ENCODE measurements at regions not wholly inside any gene's neighbourhood (a gene's known extent, or its start where the extent isn't known, plus 50 kb on each side); places are given as distances from the start of the nearest gene placed in this dataset.

DNA sequence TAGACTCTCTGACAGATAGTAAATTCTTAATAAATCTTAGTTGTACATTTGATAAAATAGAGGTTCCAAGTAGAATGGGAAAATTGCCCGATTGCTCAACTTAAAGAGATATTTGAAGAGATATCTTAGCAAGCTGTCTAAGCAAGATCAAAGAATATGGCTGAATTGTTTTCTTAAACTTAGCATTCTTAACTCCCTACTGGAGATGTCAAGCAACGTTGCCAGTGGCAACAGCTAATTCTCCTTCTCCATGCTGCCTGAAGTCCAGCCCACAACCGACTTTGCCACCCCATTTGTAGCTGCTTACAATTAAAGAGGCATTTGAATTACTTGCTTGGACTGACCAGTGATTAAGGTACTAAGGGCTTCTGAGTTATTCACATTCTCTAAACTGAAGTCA, 94.4 kb downstream of the FAM181B start:
- H3K9ac ChIP-seq (ENCODE audit: control insufficient read depth, insufficient read depth, low read length) = no peak overlapping the region
- ChIA-PET SMC1A (ENCODE audit: uncharacterized antibody, unreplicated experiment) (no interaction called here), RAD21 (ENCODE audit: unreplicated experiment) (no interaction called here), POLR2A (no interaction called here), CTCF (no interaction called here)
- H3K79me2 ChIP-seq (ENCODE audit: control insufficient read depth, insufficient read depth, low read length) = no peaks in the 10 kb centered on the region
- no TSS peak for BruUV-seq (replicated peaks)
- in situ Hi-C loops (cut with MboI) (no loop called here), intact Hi-C loops (cut with micrococcal nuclease; ENCODE audit: unreplicated experiment) (no loop called here)
- no peak for DNase-seq (ENCODE audit: low read depth, low spot score)
- H4K20me1 ChIP-seq (ENCODE audit: control insufficient read depth, insufficient read depth) = no peaks in the 10 kb centered on the region
- no peaks in the 10 kb centered on the region for H3K36me3 ChIP-seq (ENCODE audit: control insufficient read depth in 2 of 2, insufficient read depth in 2 of 2, low read length in 1 of 2)
- H3K27me3 ChIP-seq (replicated peaks in 1 of 2; ENCODE audit: control insufficient read depth in 2 of 2, insufficient read depth in 2 of 2, low read length in 1 of 2) = peaks cover 0 to 1% of the 10 kb centered on the region in 2 experiments; a peak in 2 of 4 replicates
- no peak overlapping the region for H3K4me3 ChIP-seq
- no peaks in the 10 kb centered on the region; the same call in 2 of the 3 replicates for H3K9me3 ChIP-seq (replicated peaks; ENCODE audit: control insufficient read depth, insufficient read depth, low read length)
- 6% methylated on average over 3 of the region's 3 CpGs for WGBS (ENCODE audit: insufficient coverage, insufficient replicate concordance, low lambda C conversion rate, missing lambda C conversion rate)
- TF ChIP-seq, protein P1, sequence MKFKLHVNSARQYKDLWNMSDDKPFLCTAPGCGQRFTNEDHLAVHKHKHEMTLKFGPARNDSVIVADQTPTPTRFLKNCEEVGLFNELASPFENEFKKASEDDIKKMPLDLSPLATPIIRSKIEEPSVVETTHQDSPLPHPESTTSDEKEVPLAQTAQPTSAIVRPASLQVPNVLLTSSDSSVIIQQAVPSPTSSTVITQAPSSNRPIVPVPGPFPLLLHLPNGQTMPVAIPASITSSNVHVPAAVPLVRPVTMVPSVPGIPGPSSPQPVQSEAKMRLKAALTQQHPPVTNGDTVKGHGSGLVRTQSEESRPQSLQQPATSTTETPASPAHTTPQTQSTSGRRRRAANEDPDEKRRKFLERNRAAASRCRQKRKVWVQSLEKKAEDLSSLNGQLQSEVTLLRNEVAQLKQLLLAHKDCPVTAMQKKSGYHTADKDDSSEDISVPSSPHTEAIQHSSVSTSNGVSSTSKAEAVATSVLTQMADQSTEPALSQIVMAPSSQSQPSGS (IDR thresholded peaks at IDR 0.05; ENCODE audit: low read length) = no peak
- no peak for TF ChIP-seq NFXL1 (IDR thresholded peaks at IDR 0.05; ENCODE audit: borderline replicate concordance)
- no peak for TF ChIP-seq DPF2 (IDR thresholded peaks at IDR 0.05)
- TF ChIP-seq CBX5 (IDR thresholded peaks at IDR 0.05; ENCODE audit: low read depth) = no peak
- TF ChIP-seq CHD4 (IDR thresholded peaks at IDR 0.05) = no peak
- no peak for TF ChIP-seq HCFC1 (IDR thresholded peaks at IDR 0.05; ENCODE audit: low read length)
- TF ChIP-seq PAX5 (IDR thresholded peaks at IDR 0.05; ENCODE audit: borderline replicate concordance, low read depth, low read length) = no peak
- no peak for TF ChIP-seq SIN3A (IDR thresholded peaks at IDR 0.05; ENCODE audit: low read depth, low read length)
- TF ChIP-seq, protein P2, sequence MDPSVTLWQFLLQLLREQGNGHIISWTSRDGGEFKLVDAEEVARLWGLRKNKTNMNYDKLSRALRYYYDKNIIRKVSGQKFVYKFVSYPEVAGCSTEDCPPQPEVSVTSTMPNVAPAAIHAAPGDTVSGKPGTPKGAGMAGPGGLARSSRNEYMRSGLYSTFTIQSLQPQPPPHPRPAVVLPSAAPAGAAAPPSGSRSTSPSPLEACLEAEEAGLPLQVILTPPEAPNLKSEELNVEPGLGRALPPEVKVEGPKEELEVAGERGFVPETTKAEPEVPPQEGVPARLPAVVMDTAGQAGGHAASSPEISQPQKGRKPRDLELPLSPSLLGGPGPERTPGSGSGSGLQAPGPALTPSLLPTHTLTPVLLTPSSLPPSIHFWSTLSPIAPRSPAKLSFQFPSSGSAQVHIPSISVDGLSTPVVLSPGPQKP (IDR thresholded peaks at IDR 0.05; ENCODE audit: low read depth, low read length) = no peak
- no peak for TF ChIP-seq GABPA (IDR thresholded peaks at IDR 0.05; ENCODE audit: low read depth)
- TF ChIP-seq CHD2 (IDR thresholded peaks at IDR 0.05; ENCODE audit: borderline replicate concordance, low read depth, low read length) = no peak
- TF ChIP-seq, protein P3, sequence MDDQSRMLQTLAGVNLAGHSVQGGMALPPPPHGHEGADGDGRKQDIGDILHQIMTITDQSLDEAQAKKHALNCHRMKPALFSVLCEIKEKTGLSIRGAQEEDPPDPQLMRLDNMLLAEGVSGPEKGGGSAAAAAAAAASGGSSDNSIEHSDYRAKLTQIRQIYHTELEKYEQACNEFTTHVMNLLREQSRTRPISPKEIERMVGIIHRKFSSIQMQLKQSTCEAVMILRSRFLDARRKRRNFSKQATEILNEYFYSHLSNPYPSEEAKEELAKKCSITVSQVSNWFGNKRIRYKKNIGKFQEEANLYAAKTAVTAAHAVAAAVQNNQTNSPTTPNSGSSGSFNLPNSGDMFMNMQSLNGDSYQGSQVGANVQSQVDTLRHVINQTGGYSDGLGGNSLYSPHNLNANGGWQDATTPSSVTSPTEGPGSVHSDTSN (IDR thresholded peaks at IDR 0.05; ENCODE audit: insufficient replicate concordance, low read depth, low read length) = no peak
- TF ChIP-seq, protein P4, sequence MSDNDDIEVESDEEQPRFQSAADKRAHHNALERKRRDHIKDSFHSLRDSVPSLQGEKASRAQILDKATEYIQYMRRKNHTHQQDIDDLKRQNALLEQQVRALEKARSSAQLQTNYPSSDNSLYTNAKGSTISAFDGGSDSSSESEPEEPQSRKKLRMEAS (IDR thresholded peaks at IDR 0.05; ENCODE audit: low read depth, low read length) = no peak
- TF ChIP-seq EP300 (IDR thresholded peaks at IDR 0.05; ENCODE audit: borderline replicate concordance in 1 of 2, control insufficient read depth in 1 of 2, low read depth in 2 of 2, low read length in 2 of 2) = no peak
- TF ChIP-seq, protein P5, sequence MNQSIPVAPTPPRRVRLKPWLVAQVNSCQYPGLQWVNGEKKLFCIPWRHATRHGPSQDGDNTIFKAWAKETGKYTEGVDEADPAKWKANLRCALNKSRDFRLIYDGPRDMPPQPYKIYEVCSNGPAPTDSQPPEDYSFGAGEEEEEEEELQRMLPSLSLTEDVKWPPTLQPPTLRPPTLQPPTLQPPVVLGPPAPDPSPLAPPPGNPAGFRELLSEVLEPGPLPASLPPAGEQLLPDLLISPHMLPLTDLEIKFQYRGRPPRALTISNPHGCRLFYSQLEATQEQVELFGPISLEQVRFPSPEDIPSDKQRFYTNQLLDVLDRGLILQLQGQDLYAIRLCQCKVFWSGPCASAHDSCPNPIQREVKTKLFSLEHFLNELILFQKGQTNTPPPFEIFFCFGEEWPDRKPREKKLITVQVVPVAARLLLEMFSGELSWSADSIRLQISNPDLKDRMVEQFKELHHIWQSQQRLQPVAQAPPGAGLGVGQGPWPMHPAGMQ (IDR thresholded peaks at IDR 0.05; ENCODE audit: borderline replicate concordance) = no peak
- no peak for TF ChIP-seq ZNF274 (IDR thresholded peaks at IDR 0.05; ENCODE audit: insufficient read depth, insufficient read length)
- TF ChIP-seq NFYB (IDR thresholded peaks at IDR 0.05; ENCODE audit: insufficient read depth, low read depth, low read length) = no peak
- TF ChIP-seq SREBF1 (IDR thresholded peaks at IDR 0.05; ENCODE audit: low read length) = no peak
- no peak overlapping the region for H2AFZ ChIP-seq (ENCODE audit: control insufficient read depth, low read depth, low read length)
- H3K27ac ChIP-seq (ENCODE audit: control insufficient read depth, insufficient read depth) = no peak overlapping the region
- no peaks in the 10 kb centered on the region for H3K4me1 ChIP-seq (ENCODE audit: control insufficient read depth, insufficient read depth, low read length)
- ATAC-seq = no peak
- FAIRE-seq = no peak
- no peak overlapping the region for H3K4me2 ChIP-seq (ENCODE audit: control insufficient read depth, insufficient read depth)
